Fibroblast of mammary gland (primary cell): ENCODE measurements at regions not wholly inside any gene's neighbourhood (a gene's known extent, or its start where the extent isn't known, plus 50 kb on each side); places are given as distances from the start of the nearest gene placed in this dataset.
A peak's percentile ranks its signal among the peaks of the same experiment; 100 is the strongest.

Source experiments
- DNase-seq: peaks from one replicate; pipeline ENCODE4 v3.0.0-alpha.2; 2010; ENCODE audit warnings: low read depth
- H3K4me3 ChIP-seq: 2 replicates; pipeline ENCODE4 v1.5.1; 2011; ENCODE audit warnings: low read depth, mild to moderate bottlenecking, low read length, moderate library complexity; ENCODE audit not compliant: control insufficient read depth
- CTCF ChIP-seq: conservative IDR thresholded peaks from 2 replicates; pipeline ENCODE4 v1.5.1; 2011; ENCODE audit warnings: low read depth, low read length, inconsistent platforms; ENCODE audit not compliant: control insufficient read depth, insufficient read depth

GRCh38 chr5:58066076-58066475 is 393.8 kb downstream of the PLK2 start:
- TF ChIP-seq CTCF: no peak
- no peak for DNase-seq
- no peak overlapping the region for H3K4me3 ChIP-seq

GRCh38 chr5:58064801-58065200 is 395.1 kb downstream of the PLK2 start:
- no peak overlapping the region for H3K4me3 ChIP-seq
- no peak for TF ChIP-seq CTCF
- peak; percentile 52 for DNase-seq

DNA sequence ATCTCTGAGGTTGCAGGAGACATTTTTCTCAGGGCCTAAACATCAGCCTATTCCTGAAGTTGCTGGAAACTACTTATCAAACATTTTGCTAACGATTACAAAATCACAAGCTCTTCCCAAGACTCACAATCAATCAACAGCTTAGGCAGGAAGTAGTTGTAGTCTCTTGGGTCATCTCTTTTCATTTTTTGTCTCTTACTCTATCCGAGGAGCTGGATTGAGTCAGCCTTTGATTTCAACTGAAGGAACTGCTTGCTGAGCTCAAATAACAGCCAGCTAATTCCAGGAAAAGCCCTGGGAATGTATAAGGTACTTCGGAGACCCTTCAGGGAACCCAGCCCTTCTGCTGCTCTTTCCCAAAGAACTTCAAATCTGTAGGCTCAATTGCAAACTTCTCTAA is 398.9 kb downstream of the PLK2 start:
- no peak for TF ChIP-seq CTCF
- no peak overlapping the region for H3K4me3 ChIP-seq
- peak; percentile 76 for DNase-seq

GRCh38 chr5:58057324-58057723 is 402.6 kb downstream of the PLK2 start:
- H3K4me3 ChIP-seq: no peak overlapping the region
- TF ChIP-seq CTCF: no peak
- DNase-seq: no peak

GRCh38 chr5:58056546-58056945 is 403.3 kb downstream of the PLK2 start:
- no peak for TF ChIP-seq CTCF
- no peak overlapping the region for H3K4me3 ChIP-seq
- DNase-seq: peak; percentile 41

DNA sequence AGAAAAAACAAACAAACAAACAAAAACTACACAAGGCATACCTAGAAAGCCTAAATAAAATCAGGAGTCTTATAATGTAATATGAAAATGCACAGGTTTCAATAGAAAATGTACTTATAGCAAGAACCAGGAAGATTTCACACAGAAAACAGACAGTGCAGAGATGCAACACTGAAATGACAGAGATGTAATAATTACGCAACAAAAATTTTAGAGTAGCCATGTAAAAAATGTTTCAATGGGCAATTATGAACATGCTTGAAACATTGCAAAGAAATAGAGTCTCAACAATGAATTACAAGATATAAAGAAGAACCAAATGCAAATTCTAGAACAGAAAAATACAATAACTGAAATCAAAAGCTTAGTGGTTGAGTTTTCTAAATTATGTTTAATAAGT is 405.9 kb downstream of the PLK2 start:
- no peak for DNase-seq
- H3K4me3 ChIP-seq: no peak overlapping the region
- TF ChIP-seq CTCF: no peak

GRCh38 chr5:58048954-58049353 is 410.9 kb downstream of the PLK2 start:
- TF ChIP-seq CTCF: no peak
- no peak for DNase-seq
- no peak overlapping the region for H3K4me3 ChIP-seq
